ENCODE measurements at regions not wholly inside any gene's neighbourhood (a gene's known extent, or its start where the extent isn't known, plus 50 kb on each side); places are given as distances from the start of the nearest gene placed in this dataset.
A peak's percentile ranks its signal among the peaks of the same experiment; 100 is the strongest.

DNA sequence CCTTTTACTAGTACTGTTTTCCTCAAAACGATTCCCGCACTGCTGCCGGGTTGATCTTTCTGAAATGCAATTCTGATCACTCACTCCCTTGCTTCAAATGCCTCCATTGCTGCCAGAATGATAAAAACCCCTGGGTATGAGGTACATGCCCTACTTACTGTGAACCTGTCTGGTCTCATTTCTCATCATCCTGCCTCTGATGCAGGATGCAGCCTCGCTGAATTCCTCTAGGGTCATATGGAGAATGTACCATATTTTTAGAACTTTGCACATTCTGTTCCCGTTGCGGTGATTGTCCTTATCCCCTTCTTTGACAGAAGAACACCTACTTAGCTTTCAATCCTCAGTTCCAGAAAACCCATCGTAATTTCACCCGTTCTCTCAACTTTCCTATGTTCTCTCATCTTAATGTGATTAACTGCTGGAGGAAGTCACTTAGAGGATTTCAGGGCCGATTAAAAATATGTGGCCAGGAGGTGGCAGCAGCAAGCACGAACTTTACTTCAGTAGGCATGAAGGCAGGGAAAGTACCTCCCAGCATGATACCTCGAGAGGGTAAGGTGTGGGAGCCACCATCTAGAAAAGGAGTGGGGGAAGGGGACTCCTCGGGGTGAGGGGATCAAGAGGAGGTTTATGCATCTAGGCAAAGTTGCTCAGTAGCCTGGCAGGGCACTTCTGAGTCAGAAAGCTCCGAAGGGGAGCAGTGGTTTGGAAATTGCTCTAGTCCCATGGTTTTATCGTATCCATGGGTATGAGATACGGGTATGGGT lies 361.5 kb upstream of the ZP4 start:
- Histone ChIP-seq H3K4me1 (replicated peaks in 1 of 2; ENCODE audit: control insufficient read depth in 2 of 2, insufficient read depth in 2 of 2, low read length in 2 of 2) (no peaks in the 10 kb centered on the region), H3K9me3 (replicated peaks; ENCODE audit: control insufficient read depth, insufficient read depth, low read depth, low read length) (no peaks in the 10 kb centered on the region; the same call in 1 of the 2 replicates), H3K4me3 (no peak overlapping the region), H3K27me3 (ENCODE audit: control insufficient read depth in 2 of 2, insufficient read depth in 2 of 2, low read length in 2 of 2) (no peaks in the 10 kb centered on the region), H3K9me1 (ENCODE audit: control insufficient read depth, insufficient read depth, low read length) (no peaks in the 10 kb centered on the region), H3K27ac (ENCODE audit: extremely low read depth, low read depth, low read length) (no peak overlapping the region), H3K9ac (ENCODE audit: insufficient read depth in 1 of 2, low read depth in 2 of 2, low read length in 2 of 2) (no peak overlapping the region), H3K36me3 (ENCODE audit: control insufficient read depth, insufficient read depth, low read length) (no peaks in the 10 kb centered on the region), H2AFZ (ENCODE audit: low read depth, low read length) (no peak overlapping the region), H3K4me2 (ENCODE audit: insufficient read depth, low read length) (no peak overlapping the region), H4K20me1 (replicated peaks; ENCODE audit: control insufficient read depth, insufficient read depth, low read length) (no peaks in the 10 kb centered on the region), H3K79me2 (ENCODE audit: control insufficient read depth, insufficient read depth, low read length) (no peaks in the 10 kb centered on the region)
- intact Hi-C loops (cut with micrococcal nuclease) (no loop called here), in situ Hi-C loops (cut with MboI) (no loop called here)
- 2% methylated on average over 15 of the region's 15 CpGs for WGBS (ENCODE audit: insufficient coverage, low coverage, missing lambda C conversion rate)
- TF ChIP-seq, protein P1, sequence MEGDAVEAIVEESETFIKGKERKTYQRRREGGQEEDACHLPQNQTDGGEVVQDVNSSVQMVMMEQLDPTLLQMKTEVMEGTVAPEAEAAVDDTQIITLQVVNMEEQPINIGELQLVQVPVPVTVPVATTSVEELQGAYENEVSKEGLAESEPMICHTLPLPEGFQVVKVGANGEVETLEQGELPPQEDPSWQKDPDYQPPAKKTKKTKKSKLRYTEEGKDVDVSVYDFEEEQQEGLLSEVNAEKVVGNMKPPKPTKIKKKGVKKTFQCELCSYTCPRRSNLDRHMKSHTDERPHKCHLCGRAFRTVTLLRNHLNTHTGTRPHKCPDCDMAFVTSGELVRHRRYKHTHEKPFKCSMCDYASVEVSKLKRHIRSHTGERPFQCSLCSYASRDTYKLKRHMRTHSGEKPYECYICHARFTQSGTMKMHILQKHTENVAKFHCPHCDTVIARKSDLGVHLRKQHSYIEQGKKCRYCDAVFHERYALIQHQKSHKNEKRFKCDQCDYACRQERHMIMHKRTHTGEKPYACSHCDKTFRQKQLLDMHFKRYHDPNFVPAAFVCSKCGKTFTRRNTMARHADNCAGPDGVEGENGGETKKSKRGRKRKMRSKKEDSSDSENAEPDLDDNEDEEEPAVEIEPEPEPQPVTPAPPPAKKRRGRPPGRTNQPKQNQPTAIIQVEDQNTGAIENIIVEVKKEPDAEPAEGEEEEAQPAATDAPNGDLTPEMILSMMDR (IDR thresholded peaks at IDR 0.05 in 2 of 3, conservative IDR thresholded peaks at IDR 0.05 in 1 of 3; ENCODE audit: insufficient read depth in 2 of 3, low read depth in 1 of 3, low read length in 3 of 3), result peak in 2 of 3 experiments; percentile 29 to 33; a peak in 2 of 6 replicates
- TF ChIP-seq, protein P2, sequence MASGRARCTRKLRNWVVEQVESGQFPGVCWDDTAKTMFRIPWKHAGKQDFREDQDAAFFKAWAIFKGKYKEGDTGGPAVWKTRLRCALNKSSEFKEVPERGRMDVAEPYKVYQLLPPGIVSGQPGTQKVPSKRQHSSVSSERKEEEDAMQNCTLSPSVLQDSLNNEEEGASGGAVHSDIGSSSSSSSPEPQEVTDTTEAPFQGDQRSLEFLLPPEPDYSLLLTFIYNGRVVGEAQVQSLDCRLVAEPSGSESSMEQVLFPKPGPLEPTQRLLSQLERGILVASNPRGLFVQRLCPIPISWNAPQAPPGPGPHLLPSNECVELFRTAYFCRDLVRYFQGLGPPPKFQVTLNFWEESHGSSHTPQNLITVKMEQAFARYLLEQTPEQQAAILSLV (tag; IDR thresholded peaks at IDR 0.05), result no peak
- no TSS peak for BruUV-seq (replicated peaks)
- ChIA-PET CTCF (ENCODE audit: low intra/inter-chr PET ratio) (no interaction called here), POLR2A (no interaction called here)
- DNase-seq (ENCODE audit: extremely low read depth in 1 of 4, low spot score in 3 of 4) (peak in 2 of 4 experiments; percentile 11 to 27), FAIRE-seq (peak; percentile 40), ATAC-seq (no peak)

All from K562 (cell line).